Kidney glomerular epithelial cell (primary cell): ENCODE measurements at regions not wholly inside any gene's neighbourhood (a gene's known extent, or its start where the extent isn't known, plus 50 kb on each side); places are given as distances from the start of the nearest gene placed in this dataset.
"Not testable (repeated sequence)": the region's sequence is repeated elsewhere in the genome, so short reads cannot be mapped to it uniquely, and the experiment has no call there.

ENCODE experiments used
- DNase-seq: peaks from one replicate; lab custom pipeline; 2025; lab: John Stamatoyannopoulos, UW

GRCh38 chr15:79659691-79660090, 227.6 kb downstream of the MINAR1 start:
- no peak for DNase-seq

GRCh38 chr15:79661411-79661810, 229.3 kb downstream of the MINAR1 start:
- DNase-seq = no peak

- peak; percentile 47 for DNase-seq
Measured at GRCh38 chr15:79673416-79674123, 223.2 kb downstream of the MTHFS start.

- DNase-seq = no peak
Measured at GRCh38 chr15:79674124-79674465, 222.7 kb downstream of the MTHFS start.

- no peak for DNase-seq
Measured at GRCh38 chr15:79675982-79676381, 220.8 kb downstream of the MTHFS start.

GRCh38 chr15:79676621-79677020, 220.2 kb downstream of the MTHFS start:
- no peak for DNase-seq

GRCh38 chr15:79677241-79677640, 219.6 kb downstream of the MTHFS start:
- DNase-seq = no peak

GRCh38 chr15:79678032-79678701, 218.6 kb downstream of the MTHFS start:
- no peak for DNase-seq

GRCh38 chr15:79680720-79681119, 216.1 kb downstream of the MTHFS start:
- DNase-seq = peak; percentile 49

GRCh38 chr15:79682285-79682684, 214.5 kb downstream of the MTHFS start:
- peak; percentile 31 for DNase-seq

GRCh38 chr15:79682851-79683288, 213.9 kb downstream of the MTHFS start:
- DNase-seq = no peak

GRCh38 chr15:79689030-79689429, 207.8 kb downstream of the MTHFS start:
- DNase-seq = no peak

- no peak for DNase-seq
Measured at GRCh38 chr15:79700951-79701480, 195.8 kb downstream of the MTHFS start.

- no peak for DNase-seq
Measured at GRCh38 chr15:79702621-79703020, 194.2 kb downstream of the MTHFS start.

- DNase-seq = no peak
Measured at GRCh38 chr15:79721256-79721655, 175.6 kb downstream of the MTHFS start.

- DNase-seq = no peak
Measured at GRCh38 chr15:79724312-79724711, 172.5 kb downstream of the MTHFS start.

GRCh38 chr15:79724804-79725203, 172.0 kb downstream of the MTHFS start:
- DNase-seq = no peak

GRCh38 chr15:79728867-79729266, 167.9 kb downstream of the MTHFS start:
- no peak for DNase-seq

GRCh38 chr15:79736435-79737000, 160.3 kb downstream of the MTHFS start:
- DNase-seq = no peak

- DNase-seq = no peak
Measured at GRCh38 chr15:79738143-79738542, 158.7 kb downstream of the MTHFS start.

GRCh38 chr15:79740561-79740960, 156.3 kb downstream of the MTHFS start:
- DNase-seq = no peak

GRCh38 chr15:79743032-79743431, 153.8 kb downstream of the MTHFS start:
- DNase-seq = no peak

GRCh38 chr15:79744485-79744884, 152.3 kb downstream of the MTHFS start:
- not testable (repeated sequence) for DNase-seq
